Activated CD8-positive, alpha-beta memory T cell treated with anti-CD3 and anti-CD28 coated beads, Interleukin-2, amount 50 U/mL, for 24 hours (primary cell): ENCODE measurements at regions not wholly inside any gene's neighbourhood (a gene's known extent, or its start where the extent isn't known, plus 50 kb on each side); places are given as distances from the start of the nearest gene placed in this dataset.

Experiments
- DNase-seq: peaks from one replicate; pipeline ENCODE4 v3.0.0-alpha.2; 2020; ENCODE audit errors: extremely low read depth

- no peak for DNase-seq
Measured at GRCh38 chrX:121102101-121102500, 54.7 kb downstream of the GLUD2 start.

GRCh38 chrX:121103381-121103780 lies 56.0 kb downstream of the GLUD2 start:
- no peak for DNase-seq

DNA sequence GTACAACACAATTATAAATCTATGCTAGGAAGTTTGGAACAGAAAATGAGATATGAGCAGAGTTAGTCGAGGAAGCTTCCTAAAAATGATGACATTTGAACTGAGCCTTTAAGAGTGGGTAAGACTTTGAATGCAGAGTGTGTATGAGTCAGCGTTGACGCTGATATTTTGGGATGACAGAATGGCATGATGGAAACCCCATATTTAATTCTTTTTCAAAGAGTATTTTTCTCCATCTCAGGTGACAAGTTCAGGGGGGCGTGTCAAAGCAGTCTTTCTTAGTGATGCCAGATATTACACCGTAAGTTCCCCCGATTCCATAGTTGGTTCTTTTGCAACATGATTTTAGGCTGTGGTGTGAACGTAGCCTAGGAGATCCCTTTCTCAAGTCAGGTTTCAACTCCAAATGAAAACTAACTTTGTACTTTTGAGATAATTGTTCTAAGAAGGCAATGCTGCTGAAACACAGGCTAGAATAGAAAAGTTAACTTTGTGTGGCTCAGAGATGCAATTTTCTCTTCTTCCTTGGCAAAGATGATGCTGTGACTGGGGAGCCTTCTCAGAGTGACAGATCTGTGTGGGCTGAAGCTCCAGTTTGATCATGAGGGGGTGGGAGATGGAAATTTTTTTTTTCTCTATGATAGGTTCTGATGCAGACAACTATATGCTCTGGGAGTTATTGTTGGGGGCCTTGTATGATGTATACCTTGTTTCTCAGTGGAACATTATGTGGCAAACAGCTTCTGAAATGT lies 59.2 kb downstream of the GLUD2 start:
- no peak for DNase-seq

DNA sequence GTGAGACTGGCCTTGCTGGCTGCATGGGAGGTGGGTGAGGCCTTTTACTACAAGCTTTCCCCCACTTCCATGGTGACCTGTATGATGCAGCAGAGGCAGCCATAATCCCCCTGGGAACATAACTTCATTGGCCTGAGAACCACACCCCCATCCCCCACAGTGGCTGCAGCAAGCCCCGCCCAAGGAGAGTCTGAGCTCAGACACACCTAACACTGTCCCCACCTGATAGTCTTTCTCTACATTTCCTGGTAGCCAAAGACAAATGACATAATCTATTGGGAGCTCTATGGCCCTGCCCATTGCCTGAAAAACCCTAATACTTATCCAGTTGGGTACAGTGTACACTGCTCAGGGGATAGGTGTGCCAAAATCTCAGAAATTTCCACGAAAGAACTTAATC lies 62.6 kb downstream of the GLUD2 start:
- DNase-seq = no peak

DNA sequence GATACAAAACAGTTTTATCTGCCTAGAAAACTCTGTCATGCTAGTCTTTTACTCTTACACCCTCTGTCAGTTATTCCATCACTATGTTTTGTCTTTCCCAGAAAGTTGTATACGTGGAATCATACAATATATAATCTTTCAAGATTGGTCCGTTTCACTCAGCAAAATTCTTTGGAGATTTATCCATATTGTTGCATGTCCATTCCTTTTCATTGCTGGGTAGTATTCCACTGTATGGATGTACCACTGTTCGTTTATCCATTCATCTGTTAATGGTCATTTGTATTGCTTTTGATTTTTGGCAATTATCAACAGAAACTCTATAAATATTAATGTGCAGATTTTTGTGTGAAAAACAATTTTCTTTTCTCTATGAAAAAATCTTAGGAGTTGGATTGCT lies 63.1 kb downstream of the GLUD2 start:
- DNase-seq = no peak

DNA sequence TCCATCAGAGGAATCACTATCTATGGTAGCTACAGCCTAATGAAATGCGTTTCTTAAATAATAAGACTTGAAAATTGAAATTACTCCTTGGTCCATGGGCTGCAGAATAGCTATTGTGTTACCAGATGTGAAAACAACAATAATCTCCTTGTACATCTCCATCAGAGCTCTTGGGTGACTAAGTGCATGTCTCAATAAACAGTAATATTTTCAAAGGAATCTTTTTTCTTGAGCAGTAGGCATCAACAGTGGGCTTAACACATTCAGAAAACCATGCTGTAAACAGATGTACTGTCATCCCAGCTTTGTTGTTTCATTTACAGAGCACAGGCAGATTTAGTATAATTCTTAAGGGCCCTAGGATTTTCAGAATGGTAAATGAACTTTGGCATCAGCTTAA lies 67.3 kb downstream of the GLUD2 start:
- DNase-seq = no peak

GRCh38 chrX:121120690-121121605 lies 73.5 kb downstream of the GLUD2 start:
- DNase-seq = no peak

DNA sequence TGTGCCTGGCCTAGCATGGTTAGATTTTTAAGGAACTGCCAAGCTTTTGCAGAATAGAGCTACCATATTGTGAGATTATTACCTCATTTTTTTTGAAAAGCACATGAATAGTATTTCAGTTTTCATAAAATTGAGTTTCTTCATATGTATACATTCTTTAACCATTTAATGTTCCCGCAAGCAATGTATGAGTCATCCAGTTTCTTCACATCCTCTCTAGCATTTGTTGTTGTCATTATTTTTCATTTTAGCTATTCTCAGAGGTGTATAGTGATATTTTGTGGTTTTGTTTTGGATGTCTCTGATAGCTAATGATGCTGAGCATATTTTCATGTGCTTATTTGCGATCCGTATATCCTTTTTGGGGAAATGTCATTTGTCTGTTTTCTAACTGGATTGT lies 74.9 kb downstream of the GLUD2 start:
- DNase-seq = no peak

- DNase-seq = no peak
Measured at GRCh38 chrX:121128925-121129877, 81.8 kb downstream of the GLUD2 start.

DNA sequence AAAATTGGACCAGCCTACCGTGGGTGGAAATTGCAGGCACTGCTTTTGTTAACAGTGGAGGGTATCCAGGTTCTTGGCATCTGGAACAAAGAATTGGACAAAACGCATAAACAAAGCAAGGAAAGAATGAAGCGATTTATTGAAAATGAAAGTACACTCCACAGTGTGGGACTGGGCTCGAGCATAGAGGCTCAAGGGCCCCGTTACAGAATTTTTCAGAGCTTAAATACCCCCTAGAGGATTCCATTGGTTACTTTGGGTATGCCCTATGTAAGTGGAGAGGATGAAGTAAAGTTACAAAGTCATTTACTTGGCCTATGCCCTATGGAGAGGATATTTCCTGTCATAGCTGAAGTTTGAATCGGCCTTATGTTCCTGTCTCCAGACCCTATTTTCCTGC lies 85.3 kb downstream of the GLUD2 start:
- DNase-seq = no peak

- no peak for DNase-seq
Measured at GRCh38 chrX:121135488-121136207, 88.2 kb downstream of the GLUD2 start.

GRCh38 chrX:121146059-121146628 lies 98.7 kb downstream of the GLUD2 start:
- DNase-seq = no peak

DNA sequence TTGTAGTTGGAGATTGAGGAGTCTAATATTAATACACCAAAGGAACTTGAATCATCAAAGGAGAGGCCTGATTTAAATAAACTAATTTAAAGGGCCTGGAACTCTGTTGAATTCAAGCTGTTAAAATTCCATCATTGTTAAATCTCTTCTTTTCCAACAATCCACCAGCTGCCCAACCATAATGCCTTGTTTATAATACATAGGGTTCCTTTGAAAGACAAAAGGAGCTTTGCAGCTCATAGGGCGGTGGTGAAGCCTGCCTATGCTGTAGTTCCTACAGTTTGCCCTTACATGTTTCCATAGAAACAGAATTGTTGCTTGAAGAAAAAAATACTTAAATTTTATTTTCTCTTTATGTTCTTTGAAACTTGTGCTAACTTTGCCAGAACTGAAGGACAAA lies 102.8 kb downstream of the GLUD2 start:
- no peak for DNase-seq

GRCh38 chrX:121151293-121151692 lies 103.9 kb downstream of the GLUD2 start:
- no peak for DNase-seq

- no peak for DNase-seq
Measured at GRCh38 chrX:121154858-121155404, 107.5 kb downstream of the GLUD2 start.

GRCh38 chrX:121160987-121161386 lies 113.6 kb downstream of the GLUD2 start:
- DNase-seq = no peak

GRCh38 chrX:121161501-121161933 lies 114.1 kb downstream of the GLUD2 start:
- no peak for DNase-seq

GRCh38 chrX:121163443-121163842 lies 116.0 kb downstream of the GLUD2 start:
- no peak for DNase-seq

- no peak for DNase-seq
Measured at GRCh38 chrX:121165930-121166359, 118.5 kb downstream of the GLUD2 start.
